Endothelial cell of umbilical vein (primary cell): ENCODE measurements at regions not wholly inside any gene's neighbourhood (a gene's known extent, or its start where the extent isn't known, plus 50 kb on each side); places are given as distances from the start of the nearest gene placed in this dataset.

Source experiments
- BruUV-seq: library from RNA; stranded (reverse); fragments of 400-500 nt; replicated peaks from 2 replicates; lab custom pipeline; 2021; lab: Mats Ljungman, UMichigan
- CTCF ChIA-PET: fragments of 300-600, 350-600 bp; sonication (Branson Sonifier 250); formaldehyde crosslinking; loops from one replicate; lab custom pipeline; 2021; ENCODE audit warnings: antibody characterized with exemption, inconsistent platforms; lab: Charles Lee
- POLR2A ChIA-PET: fragments of 300-600, 350-600 bp; sonication (Branson Sonifier 250); formaldehyde crosslinking; loops from one replicate; lab custom pipeline; 2021; ENCODE audit warnings: antibody characterized with exemption, inconsistent platforms; lab: Charles Lee
- DNase-seq: peaks from one replicate; pipeline ENCODE4 v3.0.0-alpha.2; 2011; ENCODE audit warnings: low read depth, low spot score
- FAIRE-seq: peaks from 2 replicates; lab custom pipeline; 2011; peaks lifted over from hg19 to GRCh38; lab: Jason Lieb, UNC
- H2AFZ ChIP-seq: 2 replicates; pipeline ENCODE4 v1.6.0; 2012; ENCODE audit warnings: low read depth, low read length, control low read depth, inconsistent platforms
- H3K27ac ChIP-seq: 2 replicates; pipeline ENCODE4 v1.5.1; 2011; ENCODE audit warnings: low read depth, mild to moderate bottlenecking, control low read depth, low read length, moderate library complexity; ENCODE audit not compliant: insufficient read depth
- H3K27me3 ChIP-seq, 2 experiments: 2 replicates each; pipeline versions ENCODE4 v1.6.0 to v1.6.1; 2011; ENCODE audit warnings: low read length in 2 of 2, mixed read lengths in 1 of 2; ENCODE audit not compliant: control insufficient read depth in 2 of 2, insufficient read depth in 2 of 2
- H3K36me3 ChIP-seq, 2 experiments: 2 replicates in 1 of 2; 3 replicates in 1 of 2; pipeline ENCODE4 v1.5.1; 2011; ENCODE audit warnings: low read length in 2 of 2, mild to moderate bottlenecking in 1 of 2, moderate library complexity in 1 of 2; ENCODE audit not compliant: control insufficient read depth in 2 of 2, insufficient read depth in 2 of 2; ENCODE audit errors: extremely low read depth in 1 of 2
- H3K4me1 ChIP-seq: 3 replicates; pipeline ENCODE4 v1.5.1; 2011; ENCODE audit warnings: mild to moderate bottlenecking, low read length; ENCODE audit not compliant: control insufficient read depth, insufficient read depth; ENCODE audit errors: extremely low read depth
- H3K4me2 ChIP-seq: 2 replicates; pipeline ENCODE4 v1.6.1; 2011; ENCODE audit warnings: low read length, control low read depth, mixed read lengths; ENCODE audit not compliant: insufficient read depth
- H3K4me3 ChIP-seq, 3 experiments: fragments of 200-600 bp in 1 of 3; sonication (generic), shearing (Covaris generic) in 1 of 3; replicated peaks in 1 of 3; 2 replicates each; pipeline ENCODE4 v1.5.1; 2011 to 2016; ENCODE audit warnings: control low read depth in 3 of 3, low read length in 3 of 3, mild to moderate bottlenecking in 2 of 3, inconsistent platforms in 1 of 3, low read depth in 1 of 3, moderate library complexity in 1 of 3; ENCODE audit not compliant: insufficient read depth in 1 of 3
- H3K79me2 ChIP-seq: 2 replicates; pipeline ENCODE4 v1.6.0; 2012; ENCODE audit warnings: low read length, inconsistent platforms; ENCODE audit not compliant: control insufficient read depth, insufficient read depth
- H3K9ac ChIP-seq: replicated peaks from 2 replicates; pipeline ENCODE3; 2011; ENCODE audit warnings: low read length, control low read depth; ENCODE audit not compliant: insufficient read depth; ENCODE audit errors: extremely low read depth
- H3K9me1 ChIP-seq: replicated peaks from 3 replicates; pipeline ENCODE4 v1.6.0; 2011; ENCODE audit warnings: mild to moderate bottlenecking, low read length; ENCODE audit not compliant: control insufficient read depth, insufficient read depth; ENCODE audit errors: extremely low read depth
- H3K9me3 ChIP-seq: replicated peaks from 2 replicates; pipeline ENCODE4 v1.5.1; 2012; ENCODE audit warnings: low read length, inconsistent platforms; ENCODE audit not compliant: control insufficient read depth, insufficient read depth
- H4K20me1 ChIP-seq: replicated peaks from 2 replicates; pipeline ENCODE3; 2011; ENCODE audit warnings: mild to moderate bottlenecking, low read length; ENCODE audit not compliant: control insufficient read depth, insufficient read depth; ENCODE audit errors: extremely low read depth
- CTCF ChIP-seq, 2 donors: IDR thresholded peaks; 1 replicate in 1 of 2; 2 replicates in 1 of 2; pipeline ENCODE4 v1.5.1; 2011; ENCODE audit warnings: low read length in 2 of 2, mild to moderate bottlenecking in 2 of 2, moderate library complexity in 2 of 2, control low read depth in 1 of 2, inconsistent platforms in 1 of 2, low read depth in 1 of 2; ENCODE audit not compliant: insufficient read depth in 1 of 2; ENCODE audit errors: extremely low read depth in 1 of 2
- EZH2 ChIP-seq: IDR thresholded peaks from 2 replicates; pipeline ENCODE4 v1.6.1; 2012; ENCODE audit warnings: borderline replicate concordance, low read depth, mild to moderate bottlenecking, moderate library complexity, low read length, inconsistent platforms; ENCODE audit not compliant: severe bottlenecking
- FOS ChIP-seq: IDR thresholded peaks from 2 replicates; pipeline ENCODE4 v1.6.1; 2011; ENCODE audit warnings: mild to moderate bottlenecking, low read length, moderate library complexity, borderline replicate concordance; ENCODE audit not compliant: insufficient read depth
- GATA2 ChIP-seq: IDR thresholded peaks from 2 replicates; pipeline ENCODE4 v1.7.0; 2011; ENCODE audit warnings: low read depth, mild to moderate bottlenecking, moderate library complexity, mixed read lengths, low read length; ENCODE audit not compliant: insufficient read length, insufficient read depth
- JUN ChIP-seq: IDR thresholded peaks from 2 replicates; pipeline ENCODE4 v1.6.1; 2011; ENCODE audit warnings: borderline replicate concordance, low read depth; ENCODE audit not compliant: insufficient read length, insufficient read depth
- MAX ChIP-seq: IDR thresholded peaks from 2 replicates; pipeline ENCODE4 v1.6.1; 2011; ENCODE audit not compliant: insufficient read depth, insufficient read length
- MYC ChIP-seq: IDR thresholded peaks from one replicate; pipeline ENCODE4 v1.6.1; 2011; ENCODE audit warnings: mild to moderate bottlenecking, low read depth, low read length
- POLR2A ChIP-seq: IDR thresholded peaks from 2 replicates; pipeline ENCODE4 v1.6.1; 2012; ENCODE audit warnings: low read depth, mild to moderate bottlenecking, control low read depth, low read length
- POLR2AphosphoS5 ChIP-seq: IDR thresholded peaks from 2 replicates; pipeline ENCODE4 v1.6.1; 2012; ENCODE audit warnings: low read depth, mild to moderate bottlenecking, control low read depth, low read length, moderate library complexity; ENCODE audit not compliant: insufficient read depth
- dilution Hi-C: fragments of 300-500 bp; cut with MboI; formaldehyde crosslinking; loops from one replicate; pipeline ENCODE4 v1.15.0; 2019; ENCODE audit warnings: low sequenced_read_pairs; ENCODE audit not compliant: extremely low pct_ligation_motif_present
- intact Hi-C: fragments of 100-400 bp; cut with micrococcal nuclease; formaldehyde crosslinking; loops from one replicate; pipeline ENCODE4 v1.10.0; 2022

GRCh38 chr10:78619896-78620295 is 448.9 kb upstream of the ZMIZ1 start:
- no peaks in the 10 kb centered on the region for H3K36me3 ChIP-seq
- no peaks in the 10 kb centered on the region for H3K9me3 ChIP-seq
- no peak for TF ChIP-seq POLR2AphosphoS5
- no peak for TF ChIP-seq JUN
- no peak for TF ChIP-seq FOS
- TF ChIP-seq MAX = no peak
- TF ChIP-seq MYC = no peak
- TF ChIP-seq CTCF (IDR thresholded peaks at IDR 0.05; ENCODE audit: extremely low read depth in 1 of 2, insufficient read depth in 1 of 2, low read depth in 1 of 2, low read length in 2 of 2) = no peak
- no peak for TF ChIP-seq EZH2
- TF ChIP-seq GATA2 = no peak
- TF ChIP-seq POLR2A = no peak
- intact Hi-C loops = no loop called here
- no peaks in the 10 kb centered on the region for H3K79me2 ChIP-seq
- BruUV-seq = no TSS peak
- H3K27ac ChIP-seq = no peak overlapping the region
- H4K20me1 ChIP-seq = no peaks in the 10 kb centered on the region
- DNase-seq (no peak), FAIRE-seq (no peak)
- H3K9me1 ChIP-seq = no peaks in the 10 kb centered on the region
- H3K9ac ChIP-seq = no peak overlapping the region
- no peak overlapping the region for H2AFZ ChIP-seq
- CTCF ChIA-PET = no interaction called here
- H3K4me1 ChIP-seq = no peaks in the 10 kb centered on the region
- H3K4me2 ChIP-seq = no peak overlapping the region
- H3K4me3 ChIP-seq = no peak overlapping the region
- H3K27me3 ChIP-seq = peaks cover 5 to 7% of the 10 kb centered on the region in 2 experiments
- POLR2A ChIA-PET = no interaction called here
- dilution Hi-C loops = no loop called here
